ENCODE measurements at regions not wholly inside any gene's neighbourhood (a gene's known extent, or its start where the extent isn't known, plus 50 kb on each side); places are given as distances from the start of the nearest gene placed in this dataset.

DNA sequence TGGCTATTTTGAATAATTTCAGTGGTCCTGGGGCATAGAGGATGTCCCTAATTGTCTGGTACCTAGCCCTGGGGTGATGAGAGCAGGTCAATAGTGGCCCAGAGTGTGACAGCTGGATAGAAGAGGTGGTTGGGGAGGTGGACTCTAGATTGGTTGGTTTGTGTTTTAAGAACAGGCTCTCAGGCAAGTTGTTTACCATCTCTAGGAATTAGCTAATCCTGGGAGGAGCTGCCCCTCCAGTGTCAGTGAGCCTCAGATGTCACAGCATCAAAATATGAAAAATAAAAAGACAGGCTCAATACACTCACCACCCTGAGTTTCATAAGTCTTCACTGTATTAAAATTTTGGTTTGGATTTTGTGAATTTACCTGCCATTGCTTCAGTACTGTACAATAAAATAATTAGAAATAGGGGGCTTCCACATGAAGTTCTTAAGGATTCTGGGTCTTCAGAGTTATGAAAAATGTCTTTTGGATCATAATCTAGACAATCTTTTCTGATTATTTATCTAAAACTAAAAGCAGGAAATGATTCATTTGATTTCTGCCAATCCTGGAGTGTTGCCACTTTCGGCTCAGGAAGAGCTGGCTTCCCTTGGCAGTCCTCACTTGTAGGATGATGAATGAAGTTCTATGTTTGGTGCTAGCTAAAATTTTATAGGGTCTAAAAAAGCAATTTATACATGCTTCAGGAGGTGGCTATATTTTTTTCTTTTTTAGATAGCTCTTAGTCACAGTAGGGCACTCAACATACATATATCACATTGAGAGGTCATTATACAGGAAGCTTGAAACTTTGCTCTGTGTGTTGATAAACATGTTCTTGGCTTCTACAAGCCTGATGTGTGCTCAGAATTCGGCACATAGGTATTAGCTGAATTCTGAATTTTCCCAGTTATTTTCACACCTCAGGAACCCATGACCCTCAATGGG is 395.1 kb downstream of the RAB28 start (continued):
- TF ChIP-seq KDM4B (CRISPR knock-in tag; IDR thresholded peaks at IDR 0.05) (no peak), TBX2 (CRISPR knock-in tag; IDR thresholded peaks at IDR 0.05; ENCODE audit: borderline replicate concordance) (no peak), SIN3B (IDR thresholded peaks at IDR 0.05; ENCODE audit: low read length) (no peak), POLR2G (IDR thresholded peaks at IDR 0.05; ENCODE audit: low read depth, low read length) (no peak)

DNA sequence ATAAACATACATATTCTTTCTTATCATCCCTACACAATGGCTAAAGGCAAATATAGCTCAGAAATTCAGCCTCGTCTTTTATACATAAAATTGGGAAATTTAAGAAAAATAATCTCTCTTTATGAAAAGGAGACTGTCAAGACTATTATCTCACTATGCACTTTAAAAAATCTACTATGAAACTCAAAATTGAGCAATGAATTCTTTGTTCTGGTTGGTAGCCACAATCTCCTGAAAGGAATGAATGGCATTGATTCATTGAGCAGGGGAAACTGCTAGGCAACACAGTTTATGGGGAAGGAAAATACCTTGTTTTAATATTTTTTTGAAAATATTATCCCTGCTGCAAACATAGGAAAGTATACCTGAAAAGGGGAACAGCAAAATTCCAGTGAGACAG is 397.1 kb downstream of the RAB28 start:
- no peak for ATAC-seq
- H3K36me3 ChIP-seq (replicated peaks in 1 of 2; ENCODE audit: control insufficient read depth in 1 of 2, insufficient read depth in 2 of 2, low read length in 2 of 2), result no peaks in the 10 kb centered on the region
- POLR2A ChIA-PET, result no interaction called here
- FAIRE-seq, result no peak
- no peak for DNase-seq (ENCODE audit: low spot score)
- H3K9me3 ChIP-seq (ENCODE audit: low read length), result peaks cover 12% of the 10 kb centered on the region
- H3K4me1 ChIP-seq (ENCODE audit: insufficient read depth, low read length), result no peaks in the 10 kb centered on the region
- no peaks in the 10 kb centered on the region for H3K79me2 ChIP-seq (ENCODE audit: insufficient read depth, low read length)
- in situ Hi-C loops (cut with HindIII; ENCODE audit: extremely low pct_ligation_motif_present, low pct_unique_long_range_greater_than_20kb), result no loop called here
- no peaks in the 10 kb centered on the region for H4K20me1 ChIP-seq (ENCODE audit: insufficient read depth, low read length)
- CTCF ChIA-PET (ENCODE audit: low intra/inter-chr PET ratio, low total read pairs), result no interaction called here
- H3K4me3 ChIP-seq (replicated peaks in 1 of 3; ENCODE audit: insufficient read depth in 1 of 3, low read depth in 2 of 3, low read length in 3 of 3), result no peak overlapping the region
- TF ChIP-seq, protein P1, sequence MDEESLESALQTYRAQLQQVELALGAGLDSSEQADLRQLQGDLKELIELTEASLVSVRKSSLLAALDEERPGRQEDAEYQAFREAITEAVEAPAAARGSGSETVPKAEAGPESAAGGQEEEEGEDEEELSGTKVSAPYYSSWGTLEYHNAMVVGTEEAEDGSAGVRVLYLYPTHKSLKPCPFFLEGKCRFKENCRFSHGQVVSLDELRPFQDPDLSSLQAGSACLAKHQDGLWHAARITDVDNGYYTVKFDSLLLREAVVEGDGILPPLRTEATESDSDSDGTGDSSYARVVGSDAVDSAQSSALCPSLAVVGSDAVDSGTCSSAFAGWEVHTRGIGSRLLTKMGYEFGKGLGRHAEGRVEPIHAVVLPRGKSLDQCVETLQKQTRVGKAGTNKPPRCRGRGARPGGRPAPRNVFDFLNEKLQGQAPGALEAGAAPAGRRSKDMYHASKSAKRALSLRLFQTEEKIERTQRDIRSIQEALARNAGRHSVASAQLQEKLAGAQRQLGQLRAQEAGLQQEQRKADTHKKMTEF (CRISPR knock-in tag; IDR thresholded peaks at IDR 0.05), result no peak
- no peak for TF ChIP-seq HDAC1 (CRISPR knock-in tag; IDR thresholded peaks at IDR 0.05)
- TF ChIP-seq CEBPB (IDR thresholded peaks at IDR 0.05; ENCODE audit: borderline replicate concordance, low read depth, low read length), result no peak
- no peak for TF ChIP-seq PCBP2 (optimal IDR thresholded peaks at IDR 0.05; ENCODE audit: low read depth, low read length, poor library complexity, severe bottlenecking)
- no peak for TF ChIP-seq ZNF382 (CRISPR knock-in tag; IDR thresholded peaks at IDR 0.05; ENCODE audit: borderline replicate concordance)
- TF ChIP-seq HMG20B (CRISPR knock-in tag; conservative IDR thresholded peaks at IDR 0.05), result no peak
- TF ChIP-seq, protein P2, sequence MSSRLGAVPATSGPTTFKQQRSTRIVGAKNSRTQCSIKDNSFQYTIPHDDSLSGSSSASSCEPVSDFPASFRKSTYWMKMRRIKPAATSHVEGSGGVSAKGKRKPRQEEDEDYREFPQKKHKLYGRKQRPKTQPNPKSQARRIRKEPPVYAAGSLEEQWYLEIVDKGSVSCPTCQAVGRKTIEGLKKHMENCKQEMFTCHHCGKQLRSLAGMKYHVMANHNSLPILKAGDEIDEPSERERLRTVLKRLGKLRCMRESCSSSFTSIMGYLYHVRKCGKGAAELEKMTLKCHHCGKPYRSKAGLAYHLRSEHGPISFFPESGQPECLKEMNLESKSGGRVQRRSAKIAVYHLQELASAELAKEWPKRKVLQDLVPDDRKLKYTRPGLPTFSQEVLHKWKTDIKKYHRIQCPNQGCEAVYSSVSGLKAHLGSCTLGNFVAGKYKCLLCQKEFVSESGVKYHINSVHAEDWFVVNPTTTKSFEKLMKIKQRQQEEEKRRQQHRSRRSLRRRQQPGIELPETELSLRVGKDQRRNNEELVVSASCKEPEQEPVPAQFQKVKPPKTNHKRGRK (CRISPR knock-in tag; IDR thresholded peaks at IDR 0.05), result no peak
- no peak for TF ChIP-seq KDM1A (CRISPR knock-in tag; IDR thresholded peaks at IDR 0.05)
- no peak for TF ChIP-seq NAIF1 (CRISPR knock-in tag; IDR thresholded peaks at IDR 0.05; ENCODE audit: borderline replicate concordance)
- no peak for TF ChIP-seq ZNF878 (CRISPR knock-in tag; IDR thresholded peaks at IDR 0.05)
- no peak for TF ChIP-seq U2AF1 (optimal IDR thresholded peaks at IDR 0.05; ENCODE audit: low read depth, low read length)
- TF ChIP-seq ZNF564 (CRISPR knock-in tag; IDR thresholded peaks at IDR 0.05), result no peak
- TF ChIP-seq HMG20A (CRISPR knock-in tag; IDR thresholded peaks at IDR 0.05; ENCODE audit: borderline replicate concordance), result no peak
- TF ChIP-seq, protein P3, sequence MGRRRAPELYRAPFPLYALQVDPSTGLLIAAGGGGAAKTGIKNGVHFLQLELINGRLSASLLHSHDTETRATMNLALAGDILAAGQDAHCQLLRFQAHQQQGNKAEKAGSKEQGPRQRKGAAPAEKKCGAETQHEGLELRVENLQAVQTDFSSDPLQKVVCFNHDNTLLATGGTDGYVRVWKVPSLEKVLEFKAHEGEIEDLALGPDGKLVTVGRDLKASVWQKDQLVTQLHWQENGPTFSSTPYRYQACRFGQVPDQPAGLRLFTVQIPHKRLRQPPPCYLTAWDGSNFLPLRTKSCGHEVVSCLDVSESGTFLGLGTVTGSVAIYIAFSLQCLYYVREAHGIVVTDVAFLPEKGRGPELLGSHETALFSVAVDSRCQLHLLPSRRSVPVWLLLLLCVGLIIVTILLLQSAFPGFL (CRISPR knock-in tag; IDR thresholded peaks at IDR 0.05), result no peak
- no peak for TF ChIP-seq PAWR (CRISPR knock-in tag; IDR thresholded peaks at IDR 0.05; ENCODE audit: borderline replicate concordance)
- no peak overlapping the region for H3K4me2 ChIP-seq (ENCODE audit: low read depth, low read length)
- no peaks in the 10 kb centered on the region for H3K27me3 ChIP-seq (ENCODE audit: control insufficient read depth in 1 of 2, insufficient read depth in 2 of 2, low read length in 2 of 2)
- no peak overlapping the region for H3K9ac ChIP-seq (ENCODE audit: insufficient read depth, low read depth, low read length)
- no peak overlapping the region for H2AFZ ChIP-seq (ENCODE audit: low read length)
- 52% methylated on average over 1 of the region's 1 CpG for WGBS (ENCODE audit: low lambda C conversion rate)
- BruUV-seq (replicated peaks), result no TSS peak
- intact Hi-C loops (cut with micrococcal nuclease; ENCODE audit: unreplicated experiment), result no loop called here
- H3K27ac ChIP-seq (ENCODE audit: extremely low read length, insufficient read depth, low read length), result no peak overlapping the region

All from HepG2 (cell line).